SU-DHL-6 (cell line): ENCODE measurements at regions not wholly inside any gene's neighbourhood (a gene's known extent, or its start where the extent isn't known, plus 50 kb on each side); places are given as distances from the start of the nearest gene placed in this dataset.

Experiments
- H2AFZ ChIP-seq: fragments of 200-600 bp; sonication (generic); 2 replicates; pipeline ENCODE4 v1.6.1; 2014; ENCODE audit warnings: low read depth, mild to moderate bottlenecking, moderate library complexity, mixed read lengths, antibody characterized with exemption, low read length; ENCODE audit not compliant: severe bottlenecking
- H3F3A ChIP-seq: fragments of 200-600 bp; shearing (Covaris generic); 2 replicates; pipeline ENCODE4 v1.6.0; 2016; ENCODE audit warnings: antibody characterized with exemption, mild to moderate bottlenecking; ENCODE audit not compliant: insufficient read depth
- H3K27ac ChIP-seq: fragments of 200-600 bp; sonication (generic); 2 replicates; pipeline ENCODE4 v1.5.1; 2016; ENCODE audit warnings: low read depth, mild to moderate bottlenecking, low read length, moderate library complexity, mixed read lengths
- H3K27me3 ChIP-seq: fragments of 200-600 bp; sonication (generic), shearing (Covaris generic); 2 replicates; pipeline ENCODE4 v1.6.0; 2014; ENCODE audit warnings: mild to moderate bottlenecking, low read length
- H3K36me3 ChIP-seq: fragments of 200-600 bp; sonication (generic); 2 replicates; pipeline ENCODE4 v1.6.1; 2014; ENCODE audit warnings: mild to moderate bottlenecking, low read length, mixed read lengths
- H3K4me2 ChIP-seq: fragments of 300-600, 200-600 bp; shearing (Covaris generic), sonication (generic); 2 replicates; pipeline ENCODE4 v1.6.0; 2014; ENCODE audit warnings: low read length, low read depth, mild to moderate bottlenecking; ENCODE audit not compliant: poor library complexity, severe bottlenecking
- H3K4me3 ChIP-seq: fragments of 200-600 bp; sonication (generic); 2 replicates; pipeline ENCODE4 v1.5.1; 2014; ENCODE audit warnings: antibody characterized with exemption, low read length, mild to moderate bottlenecking, mixed read lengths; ENCODE audit not compliant: insufficient read depth, poor library complexity, severe bottlenecking
- H3K79me2 ChIP-seq: fragments of 200-600 bp; sonication (generic); 2 replicates; pipeline ENCODE4 v1.6.1; 2014; ENCODE audit warnings: mild to moderate bottlenecking, low read length, moderate library complexity; ENCODE audit not compliant: insufficient read depth
- H3K9ac ChIP-seq: fragments of 200-600 bp; sonication (generic); 2 replicates; pipeline ENCODE4 v1.7.0; 2014; ENCODE audit warnings: mild to moderate bottlenecking, low read length
- H3K9me2 ChIP-seq: fragments of 200-600 bp; sonication (generic); replicated peaks from 2 replicates; pipeline ENCODE4 v1.6.1; 2014; ENCODE audit warnings: low read length; ENCODE audit not compliant: insufficient read depth
- H3K9me3 ChIP-seq: fragments of 200-600 bp; sonication (generic); 2 replicates; pipeline ENCODE4 v1.6.1; 2014; ENCODE audit warnings: low read length, mixed read lengths; ENCODE audit not compliant: insufficient read depth
- H4K20me1 ChIP-seq: fragments of 200-600 bp; sonication (generic); 2 replicates; pipeline ENCODE4 v1.6.1; 2014; ENCODE audit warnings: low read depth, mild to moderate bottlenecking, antibody characterized with exemption, low read length, moderate library complexity, mixed read lengths
- EZH2phosphoT487 ChIP-seq: fragments of 200-600 bp; sonication (generic), shearing (Covaris generic); conservative IDR thresholded peaks from 2 replicates; pipeline ENCODE4 v1.6.1; 2018; ENCODE audit warnings: mild to moderate bottlenecking, antibody characterized with exemption, low read length, moderate library complexity, mixed read lengths
- TF ChIP-seq, protein P1 (sequence below): fragments of 200-600 bp; sonication (generic); IDR thresholded peaks from one replicate; pipeline ENCODE4 v1.5.1; 2017; ENCODE audit warnings: antibody characterized with exemption, mild to moderate bottlenecking, low read length, moderate library complexity; ENCODE audit not compliant: insufficient read depth, poor library complexity, severe bottlenecking

GRCh38 chr12:86834217-86834616 lies 578.0 kb upstream of the MGAT4C start:
- TF ChIP-seq, protein P1, sequence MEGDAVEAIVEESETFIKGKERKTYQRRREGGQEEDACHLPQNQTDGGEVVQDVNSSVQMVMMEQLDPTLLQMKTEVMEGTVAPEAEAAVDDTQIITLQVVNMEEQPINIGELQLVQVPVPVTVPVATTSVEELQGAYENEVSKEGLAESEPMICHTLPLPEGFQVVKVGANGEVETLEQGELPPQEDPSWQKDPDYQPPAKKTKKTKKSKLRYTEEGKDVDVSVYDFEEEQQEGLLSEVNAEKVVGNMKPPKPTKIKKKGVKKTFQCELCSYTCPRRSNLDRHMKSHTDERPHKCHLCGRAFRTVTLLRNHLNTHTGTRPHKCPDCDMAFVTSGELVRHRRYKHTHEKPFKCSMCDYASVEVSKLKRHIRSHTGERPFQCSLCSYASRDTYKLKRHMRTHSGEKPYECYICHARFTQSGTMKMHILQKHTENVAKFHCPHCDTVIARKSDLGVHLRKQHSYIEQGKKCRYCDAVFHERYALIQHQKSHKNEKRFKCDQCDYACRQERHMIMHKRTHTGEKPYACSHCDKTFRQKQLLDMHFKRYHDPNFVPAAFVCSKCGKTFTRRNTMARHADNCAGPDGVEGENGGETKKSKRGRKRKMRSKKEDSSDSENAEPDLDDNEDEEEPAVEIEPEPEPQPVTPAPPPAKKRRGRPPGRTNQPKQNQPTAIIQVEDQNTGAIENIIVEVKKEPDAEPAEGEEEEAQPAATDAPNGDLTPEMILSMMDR, result no peak
- TF ChIP-seq EZH2phosphoT487, result no peak
- H3K9ac ChIP-seq, result no peak overlapping the region
- H3K27ac ChIP-seq, result no peak overlapping the region
- no peak overlapping the region for H3K4me2 ChIP-seq
- no peaks in the 10 kb centered on the region for H3K79me2 ChIP-seq
- no peak overlapping the region for H2AFZ ChIP-seq
- no peaks in the 10 kb centered on the region for H4K20me1 ChIP-seq
- no peaks in the 10 kb centered on the region for H3K9me3 ChIP-seq
- H3F3A ChIP-seq, result no peaks in the 10 kb centered on the region
- no peaks in the 10 kb centered on the region for H3K36me3 ChIP-seq
- no peaks in the 10 kb centered on the region for H3K27me3 ChIP-seq
- H3K9me2 ChIP-seq, result no peaks in the 10 kb centered on the region
- H3K4me3 ChIP-seq, result no peak overlapping the region

- Histone ChIP-seq H3K36me3 (no peaks in the 10 kb centered on the region), H3K27ac (no peak overlapping the region), H4K20me1 (no peaks in the 10 kb centered on the region), H2AFZ (no peak overlapping the region), H3K9me2 (no peaks in the 10 kb centered on the region), H3K79me2 (no peaks in the 10 kb centered on the region), H3K4me2 (no peak overlapping the region), H3K9ac (no peak overlapping the region), H3F3A (no peaks in the 10 kb centered on the region), H3K27me3 (no peaks in the 10 kb centered on the region), H3K9me3 (no peaks in the 10 kb centered on the region), H3K4me3 (no peak overlapping the region)
- TF ChIP-seq EZH2phosphoT487, result no peak
- TF ChIP-seq, protein P1, result no peak
Observed at GRCh38 chr12:86827409-86827808, 571.2 kb upstream of the MGAT4C start.

DNA sequence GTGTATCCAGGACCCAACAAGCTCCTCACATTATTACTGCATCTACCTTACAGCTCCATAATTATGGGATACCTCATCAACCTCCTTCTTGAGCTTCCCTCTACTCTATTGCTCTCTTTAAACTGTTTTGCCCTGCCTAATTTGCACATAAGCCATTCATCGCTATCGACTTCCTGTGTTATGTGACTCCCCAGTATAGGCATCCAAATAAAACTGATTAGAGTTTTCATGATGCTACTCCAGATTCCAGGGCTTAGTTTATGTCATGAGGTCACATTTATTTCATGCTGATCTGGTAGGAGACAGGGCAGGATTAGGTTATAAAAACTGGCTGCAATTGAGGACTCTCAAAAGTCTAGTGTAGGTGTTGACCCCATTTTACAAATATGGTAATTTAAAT lies 569.9 kb upstream of the MGAT4C start:
- no peak overlapping the region for H3K4me2 ChIP-seq
- no peaks in the 10 kb centered on the region for H3K27me3 ChIP-seq
- H3K36me3 ChIP-seq, result no peaks in the 10 kb centered on the region
- no peak overlapping the region for H3K4me3 ChIP-seq
- no peak overlapping the region for H3K27ac ChIP-seq
- H2AFZ ChIP-seq, result no peak overlapping the region
- no peaks in the 10 kb centered on the region for H3K9me2 ChIP-seq
- no peaks in the 10 kb centered on the region for H4K20me1 ChIP-seq
- TF ChIP-seq EZH2phosphoT487, result no peak
- TF ChIP-seq, protein P1, result no peak
- H3F3A ChIP-seq, result no peaks in the 10 kb centered on the region
- no peaks in the 10 kb centered on the region for H3K79me2 ChIP-seq
- no peak overlapping the region for H3K9ac ChIP-seq
- no peaks in the 10 kb centered on the region for H3K9me3 ChIP-seq
